Colon (tissue), 2 donors: ENCODE measurements at regions not wholly inside any gene's neighbourhood (a gene's known extent, or its start where the extent isn't known, plus 50 kb on each side); places are given as distances from the start of the nearest gene placed in this dataset.
"Not testable (repeated sequence)": the region's sequence is repeated elsewhere in the genome, so short reads cannot be mapped to it uniquely, and the experiment has no call there.

Experiments
- FAIRE-seq: peaks from 2 replicates; lab custom pipeline; 2012; peaks lifted over from hg19 to GRCh38; lab: Jason Lieb, UNC
- donor health status: control.
- donor health status: control.

GRCh38 chr12:25337916-25338315, 87.2 kb upstream of the KRAS start:
- no peak for FAIRE-seq

GRCh38 chr12:25332143-25332542, 81.4 kb upstream of the KRAS start:
- FAIRE-seq: no peak

GRCh38 chr12:25328072-25328712, 77.5 kb upstream of the KRAS start:
- no peak for FAIRE-seq

- FAIRE-seq: no peak
These were observed 76.6 kb upstream of the KRAS start for GRCh38 chr12:25327321-25327720.

- no peak for FAIRE-seq
These were observed 75.6 kb upstream of the KRAS start for GRCh38 chr12:25326326-25326725.

- FAIRE-seq: peak; percentile 60
These were observed 74.1 kb upstream of the KRAS start for GRCh38 chr12:25324861-25325260.

- no peak for FAIRE-seq
These were observed 72.9 kb upstream of the KRAS start for GRCh38 chr12:25323581-25323982.

GRCh38 chr12:25322918-25323531, 72.3 kb upstream of the KRAS start:
- no peak for FAIRE-seq

GRCh38 chr12:25322351-25322750, 71.6 kb upstream of the KRAS start:
- no peak for FAIRE-seq

- no peak for FAIRE-seq
These were observed 71.0 kb upstream of the KRAS start for GRCh38 chr12:25321772-25322171.

- FAIRE-seq: no peak
These were observed 69.6 kb upstream of the KRAS start for GRCh38 chr12:25320123-25321006.

- FAIRE-seq: no peak
These were observed 68.7 kb upstream of the KRAS start for GRCh38 chr12:25319233-25319984.

GRCh38 chr12:25317553-25317952, 66.8 kb upstream of the KRAS start:
- FAIRE-seq: no peak

GRCh38 chr12:25315388-25315787, 64.7 kb upstream of the KRAS start:
- FAIRE-seq: no peak

- not testable (repeated sequence) for FAIRE-seq
These were observed 62.7 kb upstream of the KRAS start for GRCh38 chr12:25313266-25313990.

GRCh38 chr12:25311506-25311905, 60.8 kb upstream of the KRAS start:
- FAIRE-seq: no peak

- FAIRE-seq: not testable (repeated sequence)
These were observed 59.3 kb upstream of the KRAS start for GRCh38 chr12:25310071-25310470.

GRCh38 chr12:25308756-25309155, 58.0 kb upstream of the KRAS start:
- no peak for FAIRE-seq

GRCh38 chr12:25307818-25308217, 57.1 kb upstream of the KRAS start:
- FAIRE-seq: no peak

- FAIRE-seq: no peak
These were observed 51.1 kb upstream of the KRAS start for GRCh38 chr12:25301798-25302197.
